Peyer's patch (tissue), 4 donors: ENCODE measurements at regions not wholly inside any gene's neighbourhood (a gene's known extent, or its start where the extent isn't known, plus 50 kb on each side); places are given as distances from the start of the nearest gene placed in this dataset.

ENCODE experiments used
- CTCF ChIP-seq, 6 experiments: fragments of 450-650 bp in 4 of 6; fragments of 200-600 bp in 2 of 6; sonication (generic) in 1 of 6; IDR thresholded peaks; one replicate each; pipeline ENCODE4 v1.5.1; 2017 to 2019; ENCODE audit warnings: antibody characterized with exemption in 6 of 6, mild to moderate bottlenecking in 3 of 6, moderate library complexity in 1 of 6
- POLR2A ChIP-seq, 2 donors: fragments of 450-650 bp; IDR thresholded peaks; one replicate each; pipeline ENCODE4 v1.5.1; 2017; ENCODE audit warnings: antibody characterized with exemption in 2 of 2, mild to moderate bottlenecking in 2 of 2, moderate library complexity in 2 of 2

- TF ChIP-seq CTCF (IDR thresholded peaks at IDR 0.05) (no peak), POLR2A (IDR thresholded peaks at IDR 0.05) (no peak)
Observed at GRCh38 chr19:31147234-31147633, 202.0 kb downstream of the TSHZ3 start.
